H1 (cell line): ENCODE measurements at regions not wholly inside any gene's neighbourhood (a gene's known extent, or its start where the extent isn't known, plus 50 kb on each side); places are given as distances from the start of the nearest gene placed in this dataset.

Experiments used
- CTCF ChIA-PET: fragments of 300-600 bp; sonication (Branson Sonifier 250); formaldehyde crosslinking; loops from one replicate; lab custom pipeline; 2021; ENCODE audit not compliant: partially characterized antibody; lab: Charles Lee
- POLR2A ChIA-PET: fragments of 300-600 bp; sonication (Branson Sonifier 250); formaldehyde crosslinking; loops from one replicate; lab custom pipeline; 2021; ENCODE audit warnings: inconsistent platforms; ENCODE audit not compliant: partially characterized antibody; lab: Charles Lee
- DNase-seq, 2 experiments: peaks; one replicate each; pipeline versions ENCODE4 v3.0.0 to v3.0.0-alpha.2; 2010 to 2022; ENCODE audit warnings: low spot score in 2 of 2, low read depth in 1 of 2, mixed read lengths in 1 of 2
- FAIRE-seq: peaks from 2 replicates; lab custom pipeline; 2011; peaks lifted over from hg19 to GRCh38; lab: Jason Lieb, UNC
- H2AFZ ChIP-seq: 2 replicates; pipeline ENCODE4 v1.8.1; 2012; ENCODE audit warnings: low read length, inconsistent platforms
- H2AK5ac ChIP-seq: 2 replicates; pipeline ENCODE4 v1.6.1; 2013; ENCODE audit warnings: low read depth, low read length
- H2BK120ac ChIP-seq: replicated peaks from 2 replicates; pipeline ENCODE3; 2013; ENCODE audit warnings: low read depth, low read length, inconsistent platforms
- H2BK12ac ChIP-seq: 2 replicates; pipeline ENCODE4 v1.6.1; 2013; ENCODE audit warnings: low read depth, low read length
- H2BK15ac ChIP-seq: 2 replicates; pipeline ENCODE4 v1.6.1; 2013; ENCODE audit warnings: low read length
- H2BK20ac ChIP-seq: 2 replicates; pipeline ENCODE4 v1.6.1; 2013; ENCODE audit warnings: low read length
- H2BK5ac ChIP-seq: 2 replicates; pipeline ENCODE4 v1.6.1; 2013; ENCODE audit warnings: low read depth, low read length
- H3K14ac ChIP-seq: 2 replicates; pipeline ENCODE4 v1.6.1; 2013; ENCODE audit warnings: inconsistent platforms; ENCODE audit not compliant: insufficient read length
- H3K18ac ChIP-seq: 2 replicates; pipeline ENCODE4 v1.6.1; 2013; ENCODE audit warnings: low read length; ENCODE audit errors: extremely low read depth
- H3K23ac ChIP-seq: 2 replicates; pipeline ENCODE4 v1.6.1; 2013; ENCODE audit warnings: inconsistent platforms; ENCODE audit not compliant: insufficient read length
- H3K23me2 ChIP-seq: 2 replicates; pipeline ENCODE4 v1.6.1; 2013; ENCODE audit warnings: low read depth, low read length
- H3K27ac ChIP-seq: 2 replicates; pipeline ENCODE4 v1.6.1; 2011; ENCODE audit warnings: low read depth, low read length, inconsistent platforms
- H3K27me3 ChIP-seq, 4 experiments: replicated peaks in 1 of 4; 1 replicate in 1 of 4; 2 replicates in 3 of 4; pipeline versions ENCODE4 v1.6.1 to v1.8.1; 2011 to 2013; ENCODE audit warnings: low read length in 3 of 4, mild to moderate bottlenecking in 3 of 4, inconsistent platforms in 2 of 4, mixed read lengths in 2 of 4, moderate library complexity in 1 of 4; ENCODE audit not compliant: control insufficient read depth in 3 of 4, insufficient read depth in 3 of 4; ENCODE audit errors: extremely low read depth in 1 of 4
- H3K36me3 ChIP-seq, 4 experiments: 2 replicates each; pipeline versions ENCODE4 v1.6.1 to v1.8.1; 2011 to 2013; ENCODE audit warnings: mild to moderate bottlenecking in 4 of 4, low read length in 3 of 4, moderate library complexity in 2 of 4, control low read depth in 1 of 4, inconsistent platforms in 1 of 4; ENCODE audit not compliant: insufficient read depth in 4 of 4, control insufficient read depth in 2 of 4
- H3K4ac ChIP-seq: replicated peaks from 2 replicates; pipeline ENCODE3; 2013; ENCODE audit warnings: low read length, low read depth, mixed read lengths, inconsistent platforms; ENCODE audit not compliant: insufficient read length
- H3K4me1 ChIP-seq, 4 experiments: replicated peaks in 1 of 4; 1 replicate in 1 of 4; 2 replicates in 3 of 4; pipeline versions ENCODE4 v1.6.1 to v1.8.1; 2011 to 2013; ENCODE audit warnings: low read length in 3 of 4, inconsistent platforms in 2 of 4, mixed read lengths in 1 of 4; ENCODE audit not compliant: insufficient read depth in 4 of 4, control insufficient read depth in 3 of 4
- H3K4me2 ChIP-seq, 2 experiments: 2 replicates each; pipeline versions ENCODE4 v1.6.1 to v1.8.1; 2011 to 2013; ENCODE audit warnings: low read depth in 2 of 2, low read length in 2 of 2, control low read depth in 1 of 2, inconsistent platforms in 1 of 2, mild to moderate bottlenecking in 1 of 2; ENCODE audit not compliant: insufficient read depth in 1 of 2
- H3K4me3 ChIP-seq, 4 experiments: fragments of 200-600, 300-600 bp in 1 of 4; sonication (generic), shearing (Covaris generic), sonication (Bioruptor Twin) in 1 of 4; 2 replicates each; pipeline versions ENCODE4 v1.5.1 to v1.8.1; 2011 to 2016; ENCODE audit warnings: low read length in 4 of 4, low read depth in 3 of 4, control low read depth in 2 of 4, inconsistent platforms in 2 of 4, mild to moderate bottlenecking in 2 of 4, mixed read lengths in 1 of 4, moderate library complexity in 1 of 4; ENCODE audit not compliant: insufficient read depth in 2 of 4; ENCODE audit errors: extremely low read depth in 1 of 4
- H3K56ac ChIP-seq: replicated peaks from 2 replicates; pipeline ENCODE3; 2013; ENCODE audit warnings: low read depth, mild to moderate bottlenecking, mixed read lengths, low read length, inconsistent platforms; ENCODE audit not compliant: insufficient read length
- H3K79me1 ChIP-seq: 2 replicates; pipeline ENCODE4 v1.6.1; 2013; ENCODE audit warnings: low read depth, low read length, control low read depth
- H3K79me2 ChIP-seq, 2 experiments: 2 replicates each; pipeline versions ENCODE4 v1.6.1 to v1.8.1; 2012 to 2013; ENCODE audit warnings: low read length in 2 of 2, mild to moderate bottlenecking in 2 of 2, inconsistent platforms in 1 of 2; ENCODE audit not compliant: insufficient read depth in 2 of 2, control insufficient read depth in 1 of 2
- H3K9ac ChIP-seq, 4 experiments: replicated peaks in 1 of 4; 1 replicate in 1 of 4; 2 replicates in 3 of 4; pipeline versions ENCODE4 v1.6.1 to v1.8.1; 2011 to 2013; ENCODE audit warnings: low read depth in 3 of 4, low read length in 3 of 4, control low read depth in 2 of 4, mild to moderate bottlenecking in 2 of 4, moderate library complexity in 2 of 4, inconsistent platforms in 1 of 4; ENCODE audit errors: extremely low read depth in 1 of 4
- H3K9me3 ChIP-seq, 2 experiments: 2 replicates each; pipeline versions ENCODE4 v1.6.1 to v1.8.1; 2012 to 2013; ENCODE audit warnings: mild to moderate bottlenecking in 2 of 2, moderate library complexity in 2 of 2, control low read depth in 1 of 2, inconsistent platforms in 1 of 2, low read depth in 1 of 2, low read length in 1 of 2, mixed read lengths in 1 of 2; ENCODE audit not compliant: insufficient read depth in 2 of 2
- H4K20me1 ChIP-seq, 2 experiments: replicated peaks in 1 of 2; 2 replicates each; pipeline versions ENCODE3 to v1.8.1; 2011 to 2013; ENCODE audit warnings: inconsistent platforms in 2 of 2, low read length in 2 of 2, mild to moderate bottlenecking in 1 of 2; ENCODE audit not compliant: insufficient read depth in 2 of 2, control insufficient read depth in 1 of 2
- H4K5ac ChIP-seq: 2 replicates; pipeline ENCODE4 v1.6.1; 2013; ENCODE audit warnings: low read length, low read depth, mixed read lengths, inconsistent platforms; ENCODE audit not compliant: insufficient read length
- H4K8ac ChIP-seq: 2 replicates; pipeline ENCODE4 v1.8.0; 2013; ENCODE audit warnings: mild to moderate bottlenecking, moderate library complexity, low read length, inconsistent platforms; ENCODE audit not compliant: insufficient read depth; ENCODE audit errors: extremely low read depth
- H4K91ac ChIP-seq: replicated peaks from 2 replicates; pipeline ENCODE3; 2013; ENCODE audit warnings: low read length, mixed read lengths, inconsistent platforms; ENCODE audit not compliant: insufficient read length
- BCL11A ChIP-seq, 2 experiments: IDR thresholded peaks; one replicate each; pipeline ENCODE4 v1.6.1; 2011; ENCODE audit warnings: low read depth in 2 of 2, low read length in 2 of 2, mild to moderate bottlenecking in 2 of 2
- HDAC6 ChIP-seq: IDR thresholded peaks from one replicate; pipeline ENCODE4 v1.7.1; 2012; ENCODE audit warnings: low read depth, mild to moderate bottlenecking, inconsistent platforms, low read length, moderate library complexity
- JUND ChIP-seq: IDR thresholded peaks from 2 replicates; pipeline ENCODE4 v1.6.1; 2011; ENCODE audit warnings: mild to moderate bottlenecking, improper control_type of control experiment, low read length
- KDM1A ChIP-seq: fragments of 200-600, 300-600 bp; sonication (generic); IDR thresholded peaks from 2 replicates; pipeline ENCODE4 v1.7.1; 2016; ENCODE audit warnings: mild to moderate bottlenecking, low read length, borderline replicate concordance
- MAFK ChIP-seq: IDR thresholded peaks from 2 replicates; pipeline ENCODE4 v1.6.1; 2012; ENCODE audit warnings: low read depth, mild to moderate bottlenecking, improper control_type of control experiment, low read length
- POLR2A ChIP-seq, 2 experiments: IDR thresholded peaks; 1 replicate in 1 of 2; 2 replicates in 1 of 2; pipeline ENCODE4 v1.6.1; 2011; ENCODE audit warnings: low read depth in 2 of 2, low read length in 2 of 2, mild to moderate bottlenecking in 2 of 2; ENCODE audit errors: control extremely low read depth in 1 of 2
- RNF2 ChIP-seq: fragments of 200-900, 300-1000 bp; sonication (generic); IDR thresholded peaks from 2 replicates; pipeline ENCODE4 v1.7.1; 2016; ENCODE audit warnings: borderline replicate concordance, low read depth, mild to moderate bottlenecking, antibody characterized with exemption, low read length; ENCODE audit not compliant: poor library complexity, severe bottlenecking; ENCODE audit errors: missing control alignments
- SAP30 ChIP-seq: fragments of 300-600 bp; sonication (generic); IDR thresholded peaks from 2 replicates; pipeline ENCODE4 v1.7.1; 2012; ENCODE audit warnings: low read length, moderate library complexity, mild to moderate bottlenecking, inconsistent platforms; ENCODE audit not compliant: insufficient read depth, insufficient replicate concordance
- TEAD4 ChIP-seq: IDR thresholded peaks from 2 replicates; pipeline ENCODE4 v1.6.1; 2012; ENCODE audit warnings: low read depth, low read length, inconsistent platforms, mixed read lengths
- WGBS, 2 experiments: shearing (Covaris generic) in 1 of 2; methylation state at CpG; one replicate each; pipeline versions ENCODE4 v1.1.6 to v1.1.7; 2013 to 2015; ENCODE audit warnings: low lambda C conversion rate in 2 of 2, mixed read lengths in 2 of 2, inconsistent platforms in 1 of 2, low coverage in 1 of 2, missing lambda C conversion rate in 1 of 2; ENCODE audit not compliant: insufficient replicate concordance in 2 of 2, insufficient coverage in 1 of 2, insufficient read length in 1 of 2; ENCODE audit errors: extremely low coverage in 1 of 2, missing lambda C conversion rate in 1 of 2; 5-methylcytosine and 5-hydroxymethylcytosine counted together

DNA sequence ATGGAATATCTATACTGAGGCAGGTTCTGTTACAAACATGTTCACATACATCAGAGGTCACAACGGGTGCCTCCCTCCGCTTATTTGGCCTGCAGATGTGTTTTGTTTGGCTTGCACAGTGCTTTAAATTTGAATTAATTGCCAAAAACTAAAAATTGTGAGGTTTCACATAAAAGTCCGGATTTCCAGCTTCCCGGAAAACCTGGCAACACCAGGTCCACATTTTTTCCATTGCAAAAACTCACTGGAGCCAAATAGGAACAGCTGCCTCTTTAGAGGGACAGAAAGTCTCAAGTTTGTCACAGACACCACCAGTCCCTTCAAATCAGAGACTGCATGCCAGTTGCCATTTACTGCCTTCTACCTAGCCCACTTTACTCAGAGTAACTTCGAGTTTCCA lies 205.9 kb upstream of the MDFIC2 start:
- H3K79me2 ChIP-seq = no peaks in the 10 kb centered on the region
- no peak overlapping the region for H3K18ac ChIP-seq
- H3K4ac ChIP-seq = no peak overlapping the region
- no peak overlapping the region for H4K5ac ChIP-seq
- no peak overlapping the region for H3K9ac ChIP-seq
- no peaks in the 10 kb centered on the region for H3K79me1 ChIP-seq
- no peak overlapping the region for H2AK5ac ChIP-seq
- no peak overlapping the region for H2BK120ac ChIP-seq
- H3K9me3 ChIP-seq = no peaks in the 10 kb centered on the region
- no peak overlapping the region for H3K56ac ChIP-seq
- H3K23me2 ChIP-seq = no peaks in the 10 kb centered on the region
- no peak for FAIRE-seq
- H3K14ac ChIP-seq = no peak overlapping the region
- no peak overlapping the region for H3K27ac ChIP-seq
- H4K8ac ChIP-seq = no peak overlapping the region
- no peak for TF ChIP-seq KDM1A
- TF ChIP-seq SAP30 = no peak
- no peak for TF ChIP-seq JUND
- TF ChIP-seq TEAD4 = no peak
- no peak for TF ChIP-seq RNF2
- TF ChIP-seq POLR2A (IDR thresholded peaks at IDR 0.05; ENCODE audit: control extremely low read depth in 1 of 2, low read depth in 2 of 2, low read length in 2 of 2) = no peak
- no peak for TF ChIP-seq HDAC6
- TF ChIP-seq MAFK = no peak
- no peak for TF ChIP-seq BCL11A (IDR thresholded peaks at IDR 0.05; ENCODE audit: low read depth in 2 of 2, low read length in 2 of 2)
- WGBS, 2 experiments = 94% methylated on average over 5 of the region's 5 CpGs; no CpG with 5 or more reads in 1 of the 2 experiments
- POLR2A ChIA-PET = no interaction called here
- no peak overlapping the region for H2BK15ac ChIP-seq
- H2BK5ac ChIP-seq = no peak overlapping the region
- no peak for DNase-seq
- no peaks in the 10 kb centered on the region for H3K36me3 ChIP-seq
- H3K4me3 ChIP-seq = no peak overlapping the region
- peaks cover 0 to 4% (median 1%) of the 10 kb centered on the region in 4 experiments; a peak in 3 of 7 replicates for H3K4me1 ChIP-seq
- H2AFZ ChIP-seq = no peak overlapping the region
- H3K23ac ChIP-seq = no peak overlapping the region
- H3K4me2 ChIP-seq = no peak overlapping the region
- no peak overlapping the region for H2BK20ac ChIP-seq
- no peak overlapping the region for H4K91ac ChIP-seq
- CTCF ChIA-PET = interaction anchor here (1.1 kb wide), 1 partner anchor 13 kb away, joined by 3 read pairs; no protein-coding TSS in a partner anchor
- no peak overlapping the region for H2BK12ac ChIP-seq
- H4K20me1 ChIP-seq = no peaks in the 10 kb centered on the region
- no peaks in the 10 kb centered on the region for H3K27me3 ChIP-seq
